SHP77 treated with DMSO at 0.1 percent for 48 hours (cell line): ENCODE measurements at regions not wholly inside any gene's neighbourhood (a gene's known extent, or its start where the extent isn't known, plus 50 kb on each side); places are given as distances from the start of the nearest gene placed in this dataset.

ENCODE experiments used
- DNase-seq: peaks from one replicate; lab custom pipeline; 2025; lab: John Stamatoyannopoulos, UW

DNA sequence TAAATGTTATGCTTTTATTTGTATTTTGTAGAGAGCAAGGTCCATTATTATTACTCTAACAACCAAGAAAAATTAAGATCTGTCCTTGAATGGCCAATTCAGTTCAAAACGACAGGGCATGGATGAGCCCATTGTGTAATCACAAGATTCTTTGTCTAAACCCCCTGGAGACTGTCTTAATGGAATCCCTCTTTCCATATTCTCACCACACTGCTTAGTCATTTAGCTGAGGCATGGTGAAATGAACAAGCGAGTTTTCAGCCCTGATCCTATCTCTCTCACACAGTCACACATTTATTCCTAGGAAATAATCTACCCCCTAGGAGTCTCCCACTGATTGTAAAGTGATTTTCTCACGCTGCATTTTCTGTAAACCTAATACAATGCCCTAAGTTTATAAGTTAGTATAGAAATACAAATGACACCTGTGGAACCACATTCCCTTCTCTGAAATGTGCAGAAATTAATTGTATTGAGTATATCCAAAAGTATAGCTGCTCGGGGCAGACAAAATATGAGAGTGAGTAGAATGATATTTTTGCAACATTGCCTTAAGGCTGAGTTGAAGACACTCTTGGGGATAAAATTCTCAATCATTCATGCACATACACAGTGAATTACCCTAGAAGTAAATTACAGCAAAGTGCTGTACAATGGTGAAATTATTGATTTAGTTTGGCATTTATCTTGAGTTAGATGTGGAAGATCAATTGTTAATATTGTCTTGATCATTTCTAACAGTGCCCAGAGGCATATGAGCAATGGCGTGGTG lies 119.7 kb upstream of the PCDH7 start:
- no peak for DNase-seq

GRCh38 chr4:30601070-30601865 lies 118.9 kb upstream of the PCDH7 start:
- no peak for DNase-seq

DNA sequence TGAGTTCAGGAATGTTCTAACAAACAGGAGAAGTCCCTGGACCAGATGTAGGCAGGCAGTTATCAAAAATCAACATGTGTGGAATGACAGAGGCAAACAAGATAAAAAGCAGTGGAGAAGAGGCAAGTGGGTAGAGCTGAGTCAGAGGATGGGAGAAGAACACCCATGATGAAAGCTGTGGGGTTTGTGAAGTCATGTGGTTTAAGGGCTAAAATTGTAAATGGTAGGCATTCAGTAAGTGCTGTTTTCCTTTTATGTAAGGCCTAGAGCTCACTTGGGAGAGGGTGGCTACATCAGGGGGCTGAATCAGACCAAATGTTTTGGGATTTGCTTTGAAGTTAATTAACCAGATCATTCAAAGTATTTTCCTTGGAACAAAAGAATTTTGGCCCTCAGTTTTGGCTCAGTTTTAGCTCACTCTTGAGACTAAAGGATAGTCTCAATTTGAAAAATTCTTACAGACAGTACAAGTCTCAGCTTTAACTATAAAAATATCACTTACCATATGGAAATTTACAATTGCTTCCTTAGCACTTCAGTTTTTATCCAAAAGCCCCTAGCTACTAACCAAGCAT lies 114.5 kb upstream of the PCDH7 start:
- DNase-seq, result no peak

- DNase-seq, result no peak
These were observed 109.8 kb upstream of the PCDH7 start for GRCh38 chr4:30610361-30610760.

- DNase-seq, result no peak
These were observed 105.4 kb upstream of the PCDH7 start for GRCh38 chr4:30614771-30615170.

DNA sequence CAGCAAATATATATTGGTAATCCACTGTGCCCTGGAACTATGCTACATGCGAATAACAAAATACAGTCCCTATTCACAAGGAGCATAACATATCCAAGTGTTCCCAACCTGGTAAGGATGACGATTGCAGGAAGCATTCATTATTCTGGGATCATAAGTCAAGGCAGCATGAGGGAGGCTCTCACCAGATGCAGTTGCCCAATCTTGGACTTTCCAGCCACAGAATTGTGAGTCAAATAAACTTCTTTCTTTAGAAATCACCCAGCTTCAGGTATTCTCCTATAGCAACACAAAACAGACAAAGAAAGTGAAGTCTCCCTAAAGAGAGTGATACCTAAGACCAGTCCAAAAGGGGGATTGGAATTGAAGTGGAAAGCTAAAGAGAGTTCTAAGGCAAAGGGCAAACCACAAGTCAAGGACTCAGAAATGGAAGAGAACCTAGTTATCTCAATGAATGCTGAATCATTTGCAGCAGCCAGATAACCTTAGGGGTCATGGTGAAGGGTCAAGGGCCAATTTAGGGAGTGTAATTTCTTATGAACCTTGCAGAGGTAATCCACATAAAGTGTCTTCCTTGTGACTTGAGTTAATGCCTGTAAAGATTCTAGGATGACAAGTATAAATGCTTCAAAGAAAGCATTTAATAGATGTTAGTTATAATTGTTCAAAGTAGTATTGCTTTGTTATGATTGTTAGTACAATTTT lies 103.1 kb upstream of the PCDH7 start:
- no peak for DNase-seq

DNA sequence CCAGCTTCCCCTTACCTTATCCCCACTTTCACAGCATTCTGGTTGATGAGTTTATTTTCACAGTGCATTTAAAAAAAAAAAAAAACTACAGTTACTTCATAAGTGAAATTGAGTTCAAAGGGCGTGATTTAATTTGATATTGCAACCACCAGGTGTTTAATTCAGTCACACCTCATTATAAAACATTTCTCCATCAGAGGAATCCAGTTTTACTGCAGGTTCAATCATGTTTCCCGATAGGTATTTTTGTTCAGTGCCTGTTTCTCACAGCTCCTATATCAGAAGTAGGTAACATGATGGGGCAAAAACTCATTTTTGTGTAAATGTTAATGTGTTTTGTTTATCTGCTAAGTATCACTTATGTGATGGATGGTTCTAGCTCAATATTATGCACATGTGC lies 102.3 kb upstream of the PCDH7 start:
- DNase-seq, result no peak

- DNase-seq, result no peak
These were observed 100.5 kb upstream of the PCDH7 start for GRCh38 chr4:30619679-30620078.

DNA sequence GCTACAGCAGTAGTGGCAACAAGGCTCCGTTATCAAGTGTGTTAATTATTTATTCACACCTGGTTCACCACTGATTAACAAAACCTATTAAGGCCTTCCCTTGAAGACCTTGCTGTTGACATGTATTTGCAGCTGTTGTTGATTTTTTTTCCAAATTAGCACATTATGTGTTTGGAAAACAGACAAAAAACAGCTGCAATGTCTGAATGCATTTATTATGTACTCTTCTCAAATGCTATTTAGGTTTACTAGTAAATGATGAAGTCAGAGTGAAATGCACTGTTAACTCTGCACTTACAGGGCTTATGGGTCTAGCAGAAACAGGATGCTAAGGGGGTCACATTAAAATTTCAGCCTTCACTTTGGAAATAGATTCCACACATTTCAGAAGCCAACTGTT lies 99.5 kb upstream of the PCDH7 start:
- DNase-seq, result no peak

DNA sequence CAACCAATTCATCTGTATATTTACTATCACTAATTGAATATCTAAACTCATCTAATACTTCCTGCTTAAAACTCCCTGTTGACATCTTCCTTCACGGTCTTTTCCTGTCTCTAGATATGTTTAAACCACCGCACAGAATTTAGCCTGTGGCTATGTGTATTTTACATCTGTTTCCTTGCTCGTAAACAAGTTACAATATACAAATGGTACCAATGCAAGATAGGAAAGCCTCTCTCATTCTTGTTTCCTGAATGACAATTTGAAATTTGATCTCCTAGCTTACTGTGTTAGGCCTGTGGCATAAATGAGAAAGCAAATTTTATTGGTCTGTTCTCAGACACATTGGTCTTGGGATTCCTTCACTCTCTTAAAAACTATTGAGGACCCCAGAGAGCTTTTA lies 89.7 kb upstream of the PCDH7 start:
- DNase-seq, result no peak

- DNase-seq, result no peak
These were observed 87.4 kb upstream of the PCDH7 start for GRCh38 chr4:30632751-30633150.

- no peak for DNase-seq
These were observed 78.8 kb upstream of the PCDH7 start for GRCh38 chr4:30641345-30641744.

DNA sequence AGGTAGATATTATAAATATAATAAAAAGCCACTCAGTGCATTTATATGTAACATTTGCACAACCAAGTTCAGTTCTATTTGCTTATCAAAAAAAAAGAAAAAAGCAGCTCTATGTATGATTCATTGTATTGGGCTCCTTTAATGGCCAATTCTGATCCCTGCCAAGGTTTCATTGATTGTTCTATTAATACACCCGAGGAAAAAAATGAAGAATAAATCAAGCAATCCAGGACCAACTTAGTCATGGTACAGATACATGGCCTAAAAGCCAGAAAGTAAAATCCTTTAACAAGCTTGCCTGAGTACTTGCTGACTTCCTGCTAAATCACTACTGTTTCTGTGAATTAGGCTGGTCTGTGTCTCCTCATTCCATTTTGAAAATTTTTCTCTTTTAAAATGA lies 77.6 kb upstream of the PCDH7 start:
- DNase-seq, result no peak

DNA sequence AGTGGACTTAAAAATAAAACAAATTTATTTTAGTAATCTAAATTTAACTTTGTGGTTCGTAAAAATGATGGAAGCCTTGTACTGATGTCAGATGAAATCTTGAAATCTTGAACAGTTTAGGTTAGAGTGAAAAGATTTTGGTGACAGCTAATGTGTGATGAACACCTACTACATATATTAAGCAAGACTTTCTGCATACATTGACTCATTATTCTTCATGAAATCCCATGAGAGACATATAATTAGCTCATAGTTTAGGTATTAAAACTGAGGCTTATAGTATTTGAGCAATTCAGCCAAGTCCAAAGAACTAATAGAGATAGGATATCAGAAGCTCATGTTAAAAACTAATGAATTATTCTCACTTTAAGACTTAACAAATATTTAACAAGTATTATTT lies 66.9 kb upstream of the PCDH7 start:
- no peak for DNase-seq

DNA sequence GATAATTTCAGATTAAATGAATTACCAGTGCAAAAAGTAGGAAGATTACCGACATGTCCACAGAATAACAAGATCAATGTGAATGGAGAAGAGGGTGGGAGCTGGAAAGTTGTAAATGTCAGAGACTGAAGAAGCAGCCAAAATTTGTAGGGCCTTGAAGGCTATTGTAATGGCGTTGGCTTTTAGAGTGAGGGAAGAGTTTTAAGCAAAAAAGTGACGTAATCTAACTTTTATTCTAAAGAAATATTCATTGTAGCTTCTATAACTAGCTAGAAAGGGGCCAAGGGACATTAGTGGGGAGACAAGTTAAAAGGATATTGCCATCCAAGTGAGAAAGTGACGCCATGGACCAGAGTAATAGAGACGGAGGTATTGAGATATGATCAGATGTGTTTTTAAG lies 63.3 kb upstream of the PCDH7 start:
- DNase-seq, result no peak

DNA sequence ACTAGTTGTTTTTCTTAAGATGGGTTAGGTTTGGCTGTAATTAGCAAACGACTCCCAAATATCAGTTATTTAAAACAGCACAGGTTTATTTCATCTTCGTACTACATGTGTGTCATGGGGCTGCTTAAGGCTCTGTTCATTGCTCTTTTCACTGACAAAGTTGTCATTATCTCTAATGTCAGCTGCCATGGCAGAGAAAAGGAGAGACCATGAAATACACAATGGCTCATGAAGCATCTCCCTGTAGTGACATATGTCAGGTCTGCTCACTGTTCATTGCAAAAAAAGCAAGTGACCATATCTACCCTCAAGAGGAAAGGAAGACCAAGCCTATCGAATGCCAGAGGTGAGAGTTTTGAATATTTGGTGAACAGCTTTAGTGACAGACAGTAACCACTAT lies 52.2 kb upstream of the PCDH7 start:
- DNase-seq, result no peak

GRCh38 chr4:30670206-30670605 lies 50.0 kb upstream of the PCDH7 start:
- no peak for DNase-seq
